Osteoblast (primary cell): ENCODE measurements at regions not wholly inside any gene's neighbourhood (a gene's known extent, or its start where the extent isn't known, plus 50 kb on each side); places are given as distances from the start of the nearest gene placed in this dataset.

Source experiments
- DNase-seq: peaks from one replicate; pipeline ENCODE4 v3.0.0; 2011; ENCODE audit warnings: low spot score, mixed read lengths; ENCODE audit not compliant: insufficient read length; ENCODE audit errors: missing footprints
- H2AFZ ChIP-seq: 2 replicates; pipeline ENCODE4 v1.6.0; 2011; ENCODE audit warnings: mild to moderate bottlenecking, low read length
- H3K27ac ChIP-seq: 2 replicates; pipeline ENCODE4 v1.5.1; 2011; ENCODE audit warnings: mild to moderate bottlenecking, low read depth, low read length, moderate library complexity
- H3K27me3 ChIP-seq: 2 replicates; pipeline ENCODE4 v1.6.0; 2012; ENCODE audit warnings: mild to moderate bottlenecking, control low read depth, inconsistent platforms, low read length, moderate library complexity; ENCODE audit not compliant: insufficient read depth
- H3K36me3 ChIP-seq: 2 replicates; pipeline ENCODE4 v1.5.1; 2011; ENCODE audit warnings: mild to moderate bottlenecking, low read length, control low read depth, moderate library complexity; ENCODE audit not compliant: insufficient read depth
- H3K4me1 ChIP-seq: 2 replicates; pipeline ENCODE4 v1.5.1; 2011; ENCODE audit warnings: mild to moderate bottlenecking, low read length, control low read depth, moderate library complexity; ENCODE audit not compliant: insufficient read depth
- H3K4me2 ChIP-seq: 2 replicates; pipeline ENCODE4 v1.6.0; 2011; ENCODE audit warnings: mild to moderate bottlenecking, low read length; ENCODE audit not compliant: insufficient read depth
- H3K4me3 ChIP-seq: fragments of 200-600 bp; sonication (generic); 3 replicates; pipeline ENCODE4 v1.5.1; 2012; ENCODE audit warnings: mild to moderate bottlenecking, low read length, inconsistent platforms; ENCODE audit not compliant: insufficient read depth
- H3K79me2 ChIP-seq: 2 replicates; pipeline ENCODE4 v1.6.0; 2012; ENCODE audit warnings: mild to moderate bottlenecking, low read length, control low read depth, inconsistent platforms; ENCODE audit not compliant: insufficient read depth
- H3K9me3 ChIP-seq: 2 replicates; pipeline ENCODE4 v1.5.1; 2011; ENCODE audit warnings: low read depth, low read length, control low read depth
- H4K20me1 ChIP-seq: 2 replicates; pipeline ENCODE4 v1.6.0; 2012; ENCODE audit warnings: mild to moderate bottlenecking, low read length, control low read depth; ENCODE audit not compliant: insufficient read depth
- TF ChIP-seq, protein P1 (sequence below): IDR thresholded peaks from 2 replicates; pipeline ENCODE4 v1.5.1; 2011; ENCODE audit warnings: mild to moderate bottlenecking, low read depth, low read length, moderate library complexity; ENCODE audit errors: extremely low read depth

DNA sequence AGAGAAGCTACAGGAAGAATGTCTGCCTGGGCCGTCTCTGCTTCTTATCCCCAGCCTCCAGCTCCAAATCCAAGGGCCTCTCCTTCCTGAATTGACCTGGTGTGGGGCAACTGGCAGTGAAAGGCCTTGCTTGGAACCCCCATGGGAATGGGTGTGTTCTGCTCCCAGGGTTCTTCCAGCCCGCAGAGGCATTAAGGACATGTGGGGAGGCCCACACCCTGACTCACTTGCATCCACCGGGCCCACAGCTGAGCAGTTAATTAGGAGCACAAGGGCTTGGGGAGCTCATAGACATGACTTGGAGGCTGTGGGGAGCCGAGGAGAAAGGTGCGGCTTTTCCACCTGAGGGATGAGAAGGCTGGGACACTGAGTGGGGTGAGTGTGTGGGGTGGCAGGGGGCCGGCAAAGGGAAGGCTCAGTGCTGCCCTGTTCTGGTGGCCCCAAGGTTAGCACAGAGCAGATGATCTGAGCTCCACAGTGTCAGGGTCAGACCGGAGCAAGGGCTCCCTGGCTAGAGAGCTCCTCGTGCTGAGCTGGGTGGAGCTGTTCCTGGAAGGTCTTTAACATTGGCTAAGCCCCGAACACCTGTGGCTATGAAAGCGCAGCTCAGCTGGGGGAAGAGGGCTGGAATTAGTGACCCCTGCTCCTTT, 64.5 kb upstream of the NECTIN1 start:
- no peaks in the 10 kb centered on the region for H3K36me3 ChIP-seq
- no peaks in the 10 kb centered on the region for H3K9me3 ChIP-seq
- H3K27ac ChIP-seq: no peak overlapping the region
- H3K4me1 ChIP-seq: peaks cover 25% of the 10 kb centered on the region
- no peak overlapping the region for H3K4me2 ChIP-seq
- H4K20me1 ChIP-seq: peaks cover 3% of the 10 kb centered on the region
- peak; percentile 90 for DNase-seq
- no peak overlapping the region for H2AFZ ChIP-seq
- H3K27me3 ChIP-seq: peaks cover 11% of the 10 kb centered on the region
- H3K4me3 ChIP-seq: no peak overlapping the region
- no peaks in the 10 kb centered on the region for H3K79me2 ChIP-seq
- TF ChIP-seq, protein P1, sequence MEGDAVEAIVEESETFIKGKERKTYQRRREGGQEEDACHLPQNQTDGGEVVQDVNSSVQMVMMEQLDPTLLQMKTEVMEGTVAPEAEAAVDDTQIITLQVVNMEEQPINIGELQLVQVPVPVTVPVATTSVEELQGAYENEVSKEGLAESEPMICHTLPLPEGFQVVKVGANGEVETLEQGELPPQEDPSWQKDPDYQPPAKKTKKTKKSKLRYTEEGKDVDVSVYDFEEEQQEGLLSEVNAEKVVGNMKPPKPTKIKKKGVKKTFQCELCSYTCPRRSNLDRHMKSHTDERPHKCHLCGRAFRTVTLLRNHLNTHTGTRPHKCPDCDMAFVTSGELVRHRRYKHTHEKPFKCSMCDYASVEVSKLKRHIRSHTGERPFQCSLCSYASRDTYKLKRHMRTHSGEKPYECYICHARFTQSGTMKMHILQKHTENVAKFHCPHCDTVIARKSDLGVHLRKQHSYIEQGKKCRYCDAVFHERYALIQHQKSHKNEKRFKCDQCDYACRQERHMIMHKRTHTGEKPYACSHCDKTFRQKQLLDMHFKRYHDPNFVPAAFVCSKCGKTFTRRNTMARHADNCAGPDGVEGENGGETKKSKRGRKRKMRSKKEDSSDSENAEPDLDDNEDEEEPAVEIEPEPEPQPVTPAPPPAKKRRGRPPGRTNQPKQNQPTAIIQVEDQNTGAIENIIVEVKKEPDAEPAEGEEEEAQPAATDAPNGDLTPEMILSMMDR: no peak

GRCh38 chr11:119791701-119792151, 62.7 kb upstream of the NECTIN1 start:
- Histone ChIP-seq H4K20me1 (peaks cover 3% of the 10 kb centered on the region), H2AFZ (peak overlapping the region; percentile 54), H3K4me2 (peak overlapping the region; percentile 45), H3K36me3 (no peaks in the 10 kb centered on the region), H3K9me3 (no peaks in the 10 kb centered on the region), H3K27me3 (no peaks in the 10 kb centered on the region), H3K4me1 (peaks cover 25% of the 10 kb centered on the region), H3K79me2 (no peaks in the 10 kb centered on the region), H3K27ac (peak overlapping the region; percentile 37), H3K4me3 (no peak overlapping the region)
- DNase-seq: peak; percentile 97
- TF ChIP-seq, protein P1: no peak

DNA sequence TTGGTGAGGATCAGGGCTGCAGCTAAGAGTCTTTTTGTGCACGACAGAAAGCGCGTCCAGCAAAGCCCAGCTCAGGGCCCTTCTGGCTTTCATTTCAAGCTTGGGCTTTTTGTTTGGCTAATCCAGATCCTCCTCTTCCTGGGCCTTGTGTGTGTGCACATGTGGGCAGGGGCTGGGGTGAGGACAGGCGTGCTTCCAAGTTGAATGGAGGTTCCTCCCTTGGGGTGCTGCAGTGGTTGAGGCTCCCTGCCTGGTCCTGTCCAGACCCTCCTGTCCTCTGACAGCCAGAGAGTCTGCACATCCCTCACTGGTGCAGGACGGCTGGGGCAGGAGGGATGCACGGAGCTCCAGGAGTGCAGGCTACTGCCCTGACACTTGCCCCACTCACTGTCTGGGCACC, 62.0 kb upstream of the NECTIN1 start:
- Histone ChIP-seq H4K20me1 (peaks cover 3% of the 10 kb centered on the region), H3K9me3 (no peaks in the 10 kb centered on the region), H3K36me3 (no peaks in the 10 kb centered on the region), H3K27me3 (no peaks in the 10 kb centered on the region), H3K27ac (no peak overlapping the region), H3K4me3 (no peak overlapping the region), H3K79me2 (no peaks in the 10 kb centered on the region), H3K4me1 (peaks cover 25% of the 10 kb centered on the region), H3K4me2 (no peak overlapping the region), H2AFZ (no peak overlapping the region)
- TF ChIP-seq, protein P1: no peak
- DNase-seq: no peak

DNA sequence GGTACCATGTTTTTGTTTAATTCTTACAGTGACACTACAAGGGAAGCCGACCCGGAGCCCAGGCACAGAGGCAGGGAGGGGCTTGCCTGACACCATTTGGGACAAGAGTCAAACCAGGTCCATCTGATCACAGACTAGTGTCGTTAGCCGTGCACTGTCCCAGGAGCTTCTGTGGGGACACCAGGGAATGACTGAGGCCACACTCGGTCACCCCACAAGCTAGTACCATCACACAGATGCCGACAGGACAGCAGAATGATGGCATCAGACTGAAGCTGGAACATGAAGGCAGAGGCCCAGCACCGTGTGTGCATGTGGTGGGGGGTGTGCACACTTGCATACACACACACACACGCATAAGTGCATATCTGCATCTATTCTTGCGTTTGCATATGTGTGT, 61.5 kb upstream of the NECTIN1 start:
- Histone ChIP-seq H2AFZ (no peak overlapping the region), H3K27ac (no peak overlapping the region), H3K4me1 (peaks cover 23% of the 10 kb centered on the region), H3K4me2 (no peak overlapping the region), H3K4me3 (no peak overlapping the region), H3K36me3 (no peaks in the 10 kb centered on the region), H4K20me1 (peaks cover 2% of the 10 kb centered on the region), H3K9me3 (no peaks in the 10 kb centered on the region), H3K79me2 (no peaks in the 10 kb centered on the region), H3K27me3 (no peaks in the 10 kb centered on the region)
- TF ChIP-seq, protein P1: no peak
- DNase-seq: no peak
